HG03060 (cell line): ENCODE measurements at regions not wholly inside any gene's neighbourhood (a gene's known extent, or its start where the extent isn't known, plus 50 kb on each side); places are given as distances from the start of the nearest gene placed in this dataset.
"Not testable (repeated sequence)": the region's sequence is repeated elsewhere in the genome, so short reads cannot be mapped to it uniquely, and the experiment has no call there.

Experiments used
- ATAC-seq: cut with Tn5 transposase; IDR thresholded peaks from one replicate; pipeline ENCODE4 v1.9.1; 2021; ENCODE audit warnings: low read depth, moderate number of reproducible peaks; ENCODE audit not compliant: unreplicated experiment

DNA sequence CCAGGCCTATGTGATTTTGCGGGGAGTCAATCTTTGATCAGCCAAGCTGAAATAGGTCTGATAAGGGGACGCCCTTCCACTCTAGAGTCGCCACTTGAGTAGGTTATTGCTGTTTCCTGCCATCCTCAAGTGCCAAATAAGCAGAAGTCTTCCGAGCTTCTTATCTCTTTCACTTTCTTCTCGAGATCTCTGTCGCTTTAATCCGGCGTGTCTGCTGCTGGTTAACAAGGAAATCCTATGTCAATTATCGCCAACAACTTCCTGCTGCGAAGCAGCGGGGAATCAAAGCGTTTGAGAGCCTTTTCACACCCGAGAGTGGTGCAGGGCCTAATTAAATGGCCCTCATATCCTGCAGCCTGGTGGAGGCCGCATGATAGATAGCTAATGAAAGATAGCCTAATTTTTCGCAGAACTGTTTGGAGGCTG is 215.9 kb downstream of the RAB11FIP2 start:
- no peak for ATAC-seq

GRCh38 chr10:117838500-117839498 is 207.9 kb downstream of the RAB11FIP2 start:
- ATAC-seq = not testable (repeated sequence)

GRCh38 chr10:117856426-117856825 is 190.3 kb downstream of the RAB11FIP2 start:
- not testable (repeated sequence) for ATAC-seq

- no peak for ATAC-seq
Observed at GRCh38 chr10:117860135-117860534, 186.6 kb downstream of the RAB11FIP2 start.

GRCh38 chr10:117860823-117861222 is 185.9 kb downstream of the RAB11FIP2 start:
- no peak for ATAC-seq

DNA sequence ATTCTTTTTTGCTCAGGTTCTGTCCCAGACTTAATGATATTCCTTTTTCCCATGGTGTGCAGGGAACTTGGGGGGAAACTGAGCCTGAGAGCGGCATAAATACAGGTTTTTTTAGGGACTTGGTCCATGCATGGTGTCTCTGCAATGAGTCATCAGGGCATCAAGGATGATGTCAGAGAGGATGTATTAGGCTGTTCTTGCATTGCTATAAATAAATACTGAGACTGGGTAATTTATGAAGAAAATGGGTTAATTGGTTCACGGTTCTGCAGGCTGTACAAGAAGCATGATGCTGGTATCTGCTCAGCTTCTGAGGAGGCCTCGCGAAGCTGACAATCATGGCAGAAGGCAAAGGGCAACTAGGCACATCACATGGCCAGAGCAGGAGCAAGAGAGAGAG is 185.4 kb downstream of the RAB11FIP2 start:
- no peak for ATAC-seq

- ATAC-seq = no peak
Observed at GRCh38 chr10:117863771-117864170, 183.0 kb downstream of the RAB11FIP2 start.

- ATAC-seq = no peak
Observed at GRCh38 chr10:117865945-117866344, 180.8 kb downstream of the RAB11FIP2 start.

DNA sequence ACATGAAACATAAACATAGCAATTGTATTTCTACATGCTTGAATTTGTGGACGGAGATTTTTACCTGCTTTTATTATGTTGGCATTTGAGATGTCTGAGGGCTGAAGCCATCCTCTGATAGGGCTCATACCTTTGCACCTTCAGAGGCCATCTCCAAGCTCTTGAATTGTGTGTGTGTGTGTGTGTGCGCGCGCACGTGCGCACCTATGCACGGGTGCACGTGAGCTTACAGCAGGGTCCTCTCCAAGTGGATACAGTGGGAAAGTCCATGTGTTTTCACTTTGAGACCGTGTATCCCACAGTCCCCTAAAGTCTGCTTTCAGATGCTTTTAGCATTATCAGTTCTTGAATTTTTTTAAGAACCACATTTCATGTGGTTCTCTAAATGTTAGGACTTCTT is 178.6 kb downstream of the RAB11FIP2 start:
- no peak for ATAC-seq

DNA sequence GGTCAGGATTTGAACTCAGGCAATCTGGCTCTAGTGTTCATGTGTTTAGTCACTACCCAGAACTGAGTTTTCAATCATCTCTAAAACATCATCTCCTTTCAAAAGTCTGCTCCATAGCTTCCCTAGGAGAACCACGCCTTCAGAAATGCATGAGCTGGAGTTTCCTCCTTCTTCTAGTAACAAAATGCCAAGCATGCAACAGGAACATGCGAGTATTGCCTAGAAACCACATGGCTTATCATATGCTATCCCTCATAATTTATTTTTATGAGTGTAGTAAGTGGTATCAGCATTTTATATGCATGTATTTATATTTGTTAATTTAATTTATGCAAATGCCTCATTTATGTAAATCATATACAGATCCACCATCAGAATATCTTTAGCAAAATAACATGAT is 170.9 kb downstream of the RAB11FIP2 start:
- no peak for ATAC-seq

DNA sequence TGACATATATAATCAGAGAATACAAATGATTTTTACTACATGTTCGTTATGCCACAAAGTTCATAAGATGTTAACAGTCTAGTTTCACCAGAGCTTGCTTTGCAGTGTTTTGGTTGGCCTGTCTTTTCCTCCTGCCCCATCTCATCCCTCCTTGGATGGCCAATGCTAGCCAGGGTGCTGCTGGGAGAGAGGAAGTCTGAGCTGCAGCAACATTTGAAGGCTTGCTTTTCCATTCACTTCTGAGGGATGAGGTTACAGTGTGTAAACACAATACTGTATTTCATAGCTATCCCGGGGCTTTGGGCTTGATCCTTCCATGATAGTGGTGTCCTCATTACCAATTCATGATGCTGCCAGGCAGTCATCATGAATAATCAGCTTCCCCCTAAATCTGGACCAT is 170.5 kb downstream of the RAB11FIP2 start:
- no peak for ATAC-seq

DNA sequence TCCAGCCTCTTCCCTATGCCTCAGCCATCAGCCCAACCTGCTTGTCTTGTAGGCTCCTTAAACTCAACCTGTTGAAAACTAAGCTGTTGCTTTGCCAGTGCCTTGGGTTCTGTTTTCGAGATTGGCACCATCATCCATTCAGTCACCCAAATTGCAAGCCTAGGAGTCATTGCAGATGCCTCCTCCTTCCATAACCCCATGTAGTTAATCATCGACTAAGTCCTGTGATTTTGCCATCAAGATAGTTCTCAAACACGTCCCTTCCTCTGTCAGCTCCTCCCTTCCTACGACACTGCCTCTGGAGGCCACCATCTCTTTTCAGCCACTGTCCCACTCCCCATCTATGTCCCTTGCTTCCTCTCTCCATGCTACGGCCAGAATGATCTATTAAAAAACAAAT is 168.1 kb downstream of the RAB11FIP2 start:
- no peak for ATAC-seq

GRCh38 chr10:117884093-117884492 is 162.6 kb downstream of the RAB11FIP2 start:
- no peak for ATAC-seq

DNA sequence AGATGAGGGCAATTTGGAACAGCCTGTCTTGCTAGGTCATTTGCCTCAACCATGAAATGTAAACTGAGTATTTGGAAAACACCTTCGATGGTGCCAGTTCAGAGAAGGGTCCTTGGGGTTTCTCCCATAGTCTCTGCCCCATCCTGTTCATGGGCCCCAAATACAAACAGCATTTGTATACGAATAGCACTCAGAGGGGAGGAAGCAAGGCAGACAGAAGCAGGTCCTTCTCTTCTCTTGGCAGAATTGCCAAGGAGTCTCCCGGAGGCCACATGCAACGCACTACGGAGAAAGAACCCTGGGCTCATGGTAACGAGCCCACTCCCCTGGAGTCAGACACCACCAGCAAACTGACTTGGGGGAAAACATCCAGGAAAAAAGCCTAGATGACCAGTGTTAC is 162.1 kb downstream of the RAB11FIP2 start:
- ATAC-seq = no peak

GRCh38 chr10:117885206-117885829 is 161.4 kb downstream of the RAB11FIP2 start:
- no peak for ATAC-seq

GRCh38 chr10:117886766-117887165 is 160.0 kb downstream of the RAB11FIP2 start:
- no peak for ATAC-seq

DNA sequence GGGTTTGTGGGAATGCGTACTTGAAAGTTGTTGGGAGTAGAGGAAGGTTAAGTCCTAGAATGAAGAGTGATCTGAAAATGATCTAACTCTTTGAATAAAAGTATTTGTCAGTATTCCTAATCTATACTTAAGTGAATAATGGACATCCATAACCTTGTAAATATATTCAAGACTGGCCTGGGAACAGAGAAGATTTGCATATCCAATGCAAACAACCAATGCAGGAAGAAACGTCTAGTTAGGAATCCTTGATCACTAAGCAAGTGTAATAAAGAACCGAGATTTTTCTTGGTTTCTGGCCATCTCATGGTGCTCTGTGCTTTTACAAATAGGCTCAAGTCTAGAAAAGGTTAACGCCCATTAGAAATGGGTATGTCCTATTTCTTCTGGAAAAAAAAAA is 157.1 kb downstream of the RAB11FIP2 start:
- no peak for ATAC-seq

DNA sequence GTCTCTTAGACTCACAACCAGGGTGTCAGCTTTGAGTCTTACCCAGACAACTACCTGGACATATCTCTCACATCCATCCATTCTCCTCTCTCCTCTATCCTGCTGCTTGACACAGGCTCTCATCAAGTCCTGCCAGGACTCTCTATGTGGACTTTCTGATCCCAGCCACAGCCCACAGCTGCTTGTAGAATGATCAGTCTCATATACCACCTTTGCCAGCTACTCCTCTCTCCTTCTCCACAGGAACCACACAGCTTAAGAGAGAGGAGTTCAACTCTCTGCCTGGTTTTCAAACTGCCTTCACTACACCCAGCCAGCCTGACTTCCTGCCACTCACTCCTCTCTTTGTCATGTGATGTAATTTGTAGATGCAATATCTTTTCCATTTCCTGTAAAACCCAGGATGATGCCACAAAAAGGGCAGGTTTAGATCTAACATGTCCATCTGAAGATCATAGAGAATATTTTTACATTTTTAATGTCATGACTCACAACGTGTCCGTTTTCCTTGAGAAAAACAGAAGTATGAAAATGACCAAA is 154.0 kb downstream of the RAB11FIP2 start:
- ATAC-seq = no peak

DNA sequence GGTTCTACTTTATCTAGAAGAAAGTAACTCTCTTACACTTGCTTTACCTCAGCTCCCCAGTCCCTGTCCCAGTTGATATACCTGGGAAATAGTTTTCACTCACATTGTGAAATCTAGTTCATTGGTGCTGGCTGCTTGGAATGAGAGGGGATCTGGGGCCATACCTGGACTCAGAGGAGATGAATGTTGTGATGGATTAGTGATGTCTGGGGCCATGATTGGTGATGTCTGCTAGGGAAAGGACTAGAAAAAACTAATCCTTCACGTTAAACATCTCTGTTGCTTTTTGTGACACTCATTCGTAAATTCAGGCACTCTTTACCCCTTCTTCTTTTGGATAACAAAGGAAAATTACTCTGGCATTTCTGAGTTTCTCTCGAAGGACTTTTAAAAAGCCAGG is 152.4 kb downstream of the RAB11FIP2 start:
- ATAC-seq = no peak

DNA sequence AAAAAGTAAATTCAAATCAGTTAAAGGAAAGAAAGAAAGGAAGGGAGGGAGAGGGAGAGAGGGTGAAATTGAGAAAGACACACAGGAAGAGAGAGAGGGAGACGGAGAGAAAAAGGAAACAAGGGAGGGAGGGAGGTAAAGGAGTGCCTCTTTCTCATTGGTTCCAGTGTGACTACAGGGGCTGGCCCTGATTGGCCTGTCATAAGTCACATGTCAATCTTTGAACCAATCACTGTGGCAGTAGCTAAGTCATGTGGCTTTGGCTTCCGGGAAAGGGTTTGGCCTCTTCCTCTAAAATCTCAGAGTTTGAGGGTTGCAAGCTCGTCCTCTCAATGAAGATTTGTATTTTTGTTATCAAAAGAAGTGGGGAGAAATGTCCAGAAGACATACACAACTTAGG is 150.2 kb downstream of the RAB11FIP2 start:
- no peak for ATAC-seq

- ATAC-seq = no peak
Observed at GRCh38 chr10:117899181-117899683, 147.5 kb downstream of the RAB11FIP2 start.
